GM19240 (cell line): ENCODE measurements at regions not wholly inside any gene's neighbourhood (a gene's known extent, or its start where the extent isn't known, plus 50 kb on each side); places are given as distances from the start of the nearest gene placed in this dataset.
"Not testable (repeated sequence)": the region's sequence is repeated elsewhere in the genome, so short reads cannot be mapped to it uniquely, and the experiment has no call there.

ENCODE experiments used
- DNase-seq: peaks from one replicate; pipeline ENCODE4 v3.0.0; 2011; ENCODE audit warnings: low spot score; ENCODE audit not compliant: insufficient read length

DNA sequence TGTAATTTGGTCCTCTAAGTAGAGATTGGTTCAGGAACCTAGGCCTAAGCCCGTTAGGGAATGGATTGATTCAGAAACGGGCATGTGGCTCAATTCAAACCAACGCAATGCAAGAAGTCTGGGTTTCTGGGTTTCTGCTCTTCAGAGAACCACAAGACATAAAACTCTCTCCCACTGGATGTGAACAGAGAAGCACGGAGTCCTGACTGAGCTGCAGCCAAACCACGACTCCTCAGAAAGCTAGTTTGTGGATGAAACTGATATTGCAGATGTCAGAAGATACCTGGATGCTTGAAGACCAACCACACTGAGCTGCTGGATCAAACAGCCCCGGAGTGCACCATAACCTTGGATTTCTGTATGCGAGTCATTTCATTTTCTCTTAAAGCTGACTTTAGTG is 50.0 kb downstream of the SOD2 start:
- DNase-seq = no peak

DNA sequence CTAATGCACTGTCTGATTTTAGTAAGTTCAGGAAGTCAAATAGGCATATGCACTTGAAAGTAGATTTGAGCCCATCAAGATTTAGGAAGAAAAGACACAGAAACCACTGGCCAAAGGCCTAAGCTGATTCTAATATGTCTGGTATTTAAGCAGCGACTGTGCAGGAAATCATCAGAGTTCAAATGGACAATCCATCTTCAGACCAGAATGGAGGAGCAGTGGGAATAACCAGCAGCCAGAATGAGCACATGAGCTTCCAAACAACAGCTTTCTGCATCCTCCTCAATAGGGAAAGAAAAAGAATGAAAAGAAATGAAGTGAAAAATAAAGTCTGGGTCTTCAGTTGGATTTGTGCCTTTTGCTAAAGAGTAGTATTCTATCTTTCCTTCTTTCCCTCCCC is 50.6 kb downstream of the SOD2 start:
- DNase-seq = no peak

DNA sequence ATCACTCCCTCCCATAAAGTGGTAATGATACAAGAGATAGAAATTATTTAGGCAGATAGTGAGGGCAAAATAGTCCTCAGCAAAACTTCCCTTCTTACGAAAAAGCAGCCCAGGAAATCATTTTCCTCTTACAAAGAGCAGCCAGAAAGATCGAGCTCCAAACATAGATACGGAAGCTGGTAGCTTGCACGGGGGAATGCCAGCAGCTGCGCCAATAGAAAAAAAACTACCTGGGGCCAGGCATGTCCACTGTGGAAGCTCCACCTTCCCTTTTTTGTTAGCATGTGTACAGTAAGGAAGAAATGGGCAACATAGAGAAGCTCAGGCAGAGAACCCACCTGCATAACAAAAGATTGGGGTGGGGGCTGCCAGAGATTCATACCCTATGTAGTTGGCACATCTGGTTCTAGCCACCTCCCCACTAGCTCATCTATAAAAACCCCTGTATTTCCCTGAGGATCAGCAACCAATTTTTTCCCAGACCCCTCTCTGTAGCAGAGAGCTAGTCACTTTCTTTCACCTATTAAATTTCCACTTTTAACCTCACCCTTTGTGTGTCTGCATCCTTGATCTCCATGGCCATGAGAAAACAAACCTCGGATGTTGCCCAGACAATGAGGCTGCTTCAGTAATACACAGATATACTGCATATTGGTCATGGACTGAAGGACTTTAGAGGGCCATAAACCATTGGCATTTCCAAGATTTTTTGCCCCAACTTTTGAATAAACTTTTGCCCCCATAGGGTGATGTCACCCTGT is 52.1 kb downstream of the SOD2 start:
- DNase-seq = no peak

DNA sequence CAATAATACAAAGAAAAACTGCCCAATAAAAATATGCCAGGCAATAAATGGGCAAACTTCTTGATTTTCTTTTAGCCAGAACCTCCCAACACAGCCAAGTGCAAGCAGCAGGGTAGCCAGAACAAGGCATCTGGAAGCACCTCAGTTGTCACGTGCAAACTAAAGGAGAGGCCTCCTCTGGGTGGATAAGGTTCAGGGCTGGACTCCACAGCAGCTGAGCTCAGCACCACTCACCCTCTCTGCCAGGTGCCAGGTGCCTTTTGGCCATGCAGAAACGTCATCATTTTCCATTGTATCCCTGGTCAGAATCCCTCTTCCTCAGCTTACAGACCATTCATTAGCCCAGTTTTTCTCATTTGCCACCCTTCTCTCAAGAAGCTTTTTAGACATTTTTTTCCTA is 52.7 kb downstream of the SOD2 start:
- DNase-seq = no peak

DNA sequence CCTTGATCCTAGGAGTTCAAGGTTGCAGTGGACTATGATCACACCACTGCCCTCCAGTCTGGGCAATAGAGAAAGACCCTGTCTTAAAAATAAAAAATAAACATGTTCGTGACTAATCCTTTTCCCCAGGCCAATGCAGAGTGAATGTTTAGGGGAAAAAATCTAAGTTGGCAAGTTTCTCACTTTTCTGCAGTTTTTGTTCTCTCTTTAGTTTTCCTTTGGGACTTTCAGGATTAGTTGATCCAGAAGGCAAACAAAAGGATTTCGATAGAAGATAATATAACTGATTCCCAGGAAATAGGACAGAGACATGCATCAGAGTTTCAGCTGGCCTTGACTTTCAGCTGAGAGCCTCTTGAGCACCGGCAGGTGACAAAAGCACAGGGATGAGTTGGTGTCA is 53.3 kb downstream of the SOD2 start:
- no peak for DNase-seq

DNA sequence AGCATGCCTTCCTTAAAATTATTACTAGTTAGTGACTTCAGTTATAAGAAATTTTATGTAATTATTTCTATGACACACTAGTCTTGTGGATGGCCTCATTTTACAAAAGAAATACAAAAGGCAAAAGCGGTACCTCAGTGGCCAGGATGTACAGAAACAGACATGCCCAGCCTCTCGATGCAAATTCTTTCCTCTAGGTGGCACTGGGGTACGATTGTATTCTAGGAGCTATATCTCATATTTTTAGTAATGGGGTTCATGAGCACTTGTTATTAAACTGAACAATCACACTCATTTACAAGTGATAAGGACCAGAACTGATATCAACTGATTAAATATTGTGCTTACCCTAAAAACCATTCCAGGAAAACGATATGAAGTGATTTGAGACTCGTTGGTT is 59.8 kb downstream of the SOD2 start:
- DNase-seq = no peak

DNA sequence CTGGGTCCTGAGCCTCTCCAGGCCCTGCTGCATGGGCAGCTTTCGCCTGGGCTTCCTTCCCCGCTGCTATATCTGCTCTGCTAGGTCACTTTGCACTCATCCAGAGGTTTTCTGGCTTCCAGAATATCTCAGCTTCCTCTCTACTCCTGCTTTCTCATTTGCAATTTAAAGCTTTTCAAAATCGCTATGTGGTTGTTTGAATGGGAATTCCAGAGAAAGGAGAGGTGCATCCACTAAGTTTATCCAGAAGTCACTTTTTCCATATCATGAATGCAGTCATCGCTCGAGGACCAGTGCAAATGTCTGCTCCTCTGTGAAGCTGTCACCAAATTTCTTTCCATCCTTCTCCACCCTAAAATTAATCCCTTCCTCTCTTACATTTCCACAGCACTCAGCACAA is 61.2 kb downstream of the SOD2 start:
- DNase-seq = no peak

- no peak for DNase-seq
Observed at GRCh38 chr6:159627939-159628338, 65.1 kb downstream of the SOD2 start.

GRCh38 chr6:159626506-159626905 is 66.5 kb downstream of the SOD2 start:
- not testable (repeated sequence) for DNase-seq

GRCh38 chr6:159623156-159623555 is 69.9 kb downstream of the SOD2 start:
- no peak for DNase-seq

GRCh38 chr6:159620947-159621346 is 72.1 kb downstream of the SOD2 start:
- DNase-seq = no peak

DNA sequence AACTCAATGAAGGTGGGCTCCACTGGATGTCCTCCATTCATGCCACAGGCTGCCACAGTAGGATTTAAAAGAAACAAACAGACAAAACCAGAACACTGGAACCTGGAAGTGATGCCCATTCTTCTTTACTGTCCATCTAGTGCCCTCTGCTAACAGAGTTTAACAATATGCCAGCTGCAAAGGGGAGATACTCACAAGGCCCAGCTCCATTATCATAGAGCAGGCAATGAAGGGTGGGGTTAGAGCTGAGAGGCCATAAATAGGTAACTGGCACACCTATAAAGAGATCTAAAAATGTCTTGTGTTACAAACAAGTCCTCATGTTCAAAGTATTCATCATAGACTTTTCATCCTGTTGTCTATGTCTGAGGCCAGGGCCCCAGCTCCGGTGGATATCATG is 75.6 kb downstream of the SOD2 start:
- DNase-seq = no peak

- no peak for DNase-seq
Observed at GRCh38 chr6:159616456-159616855, 76.6 kb downstream of the SOD2 start.

DNA sequence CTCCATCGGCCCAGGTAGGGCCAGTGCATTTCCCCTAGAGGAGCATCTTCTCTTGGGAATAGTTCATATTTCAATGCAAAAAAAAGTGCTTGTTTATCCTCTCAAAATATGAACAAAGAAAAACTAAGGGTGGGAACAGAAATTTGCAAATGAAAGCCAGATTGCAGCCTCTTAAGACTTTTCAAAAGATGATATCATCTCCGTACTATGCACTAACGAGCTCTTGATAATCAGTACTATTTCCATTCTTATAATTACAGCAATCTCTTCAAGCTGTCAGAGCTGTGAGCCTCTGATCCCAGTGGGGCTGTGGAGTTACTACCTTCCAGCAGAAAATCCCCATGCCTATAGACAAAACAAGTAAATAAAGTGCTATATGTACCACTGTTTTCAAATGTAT is 77.1 kb downstream of the SOD2 start:
- DNase-seq = no peak

- no peak for DNase-seq
Observed at GRCh38 chr6:159610881-159611280, 82.2 kb downstream of the SOD2 start.

DNA sequence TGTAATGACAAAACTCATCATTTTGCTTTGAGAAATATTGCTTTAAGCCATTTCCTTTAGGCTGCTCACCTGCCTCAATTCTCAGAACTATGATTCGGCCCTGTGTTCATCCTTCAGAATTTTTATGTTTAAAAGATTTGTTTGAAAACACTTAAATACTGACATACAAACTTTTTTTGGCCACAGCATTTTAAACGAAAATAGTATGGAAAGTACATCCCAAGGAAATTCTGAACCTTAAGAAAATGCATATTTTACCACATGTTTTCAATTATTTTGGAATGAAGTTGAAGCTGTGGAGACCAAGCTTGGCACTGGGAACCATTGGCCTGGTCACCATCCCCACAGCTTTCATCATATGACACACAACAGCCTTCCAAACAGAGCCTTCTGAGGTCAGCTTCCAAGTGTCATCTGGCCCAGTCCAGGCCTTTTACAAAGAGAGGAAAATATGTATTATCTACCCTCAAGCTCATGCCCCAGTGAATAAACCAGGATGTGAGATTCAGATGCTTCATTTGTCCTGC is 83.3 kb downstream of the SOD2 start:
- no peak for DNase-seq

GRCh38 chr6:159608961-159609651 is 83.9 kb downstream of the SOD2 start:
- DNase-seq = peak; percentile 31

- no peak for DNase-seq
Observed at GRCh38 chr6:159606786-159607185, 86.3 kb downstream of the SOD2 start.

- DNase-seq = no peak
Observed at GRCh38 chr6:159604443-159604956, 88.5 kb downstream of the SOD2 start.

DNA sequence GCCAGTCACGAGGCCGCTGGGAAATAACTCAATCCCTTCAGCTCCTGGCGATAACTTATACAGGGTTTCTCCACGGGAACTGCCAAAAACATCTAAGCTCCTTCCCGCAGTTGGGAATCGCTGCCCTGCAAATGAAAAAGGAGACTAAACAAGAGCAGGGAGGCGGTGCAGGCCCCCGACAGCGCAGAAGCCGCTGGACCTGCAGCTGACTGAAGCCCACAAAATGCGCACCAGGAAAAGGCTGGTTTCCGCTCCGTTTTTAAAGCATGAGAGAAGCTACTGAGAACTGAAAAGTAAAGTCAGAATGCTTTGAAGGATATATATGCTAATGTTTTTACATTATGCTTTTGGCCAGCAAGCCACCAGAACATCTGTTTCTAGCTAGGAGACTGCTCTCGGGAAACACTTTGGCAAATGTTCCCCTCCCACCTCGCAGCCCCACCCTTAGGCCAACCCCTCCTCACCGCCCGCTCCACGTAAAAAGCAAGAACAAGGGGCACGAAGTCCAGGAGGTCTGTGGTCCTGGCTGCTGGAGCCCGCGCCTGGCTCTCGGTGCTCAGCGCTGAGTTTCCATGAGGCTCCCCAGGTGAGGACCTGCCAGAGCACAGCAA is 90.5 kb downstream of the SOD2 start:
- no peak for DNase-seq

- no peak for DNase-seq
Observed at GRCh38 chr6:159601211-159601610, 91.8 kb downstream of the SOD2 start.

- DNase-seq = no peak
Observed at GRCh38 chr6:159595173-159595572, 97.9 kb downstream of the SOD2 start.
